IPS-20b (cell line): ENCODE measurements at regions not wholly inside any gene's neighbourhood (a gene's known extent, or its start where the extent isn't known, plus 50 kb on each side); places are given as distances from the start of the nearest gene placed in this dataset.

Experiments used
- H3K27ac ChIP-seq: one replicate; pipeline ENCODE4 v1.5.1; 2013; ENCODE audit warnings: low read length
- H3K27me3 ChIP-seq: 2 replicates; pipeline ENCODE4 v1.6.1; 2013; ENCODE audit warnings: mild to moderate bottlenecking, low read length, inconsistent platforms; ENCODE audit not compliant: insufficient read depth
- H3K36me3 ChIP-seq: 2 replicates; pipeline ENCODE4 v1.6.1; 2013; ENCODE audit warnings: low read depth, mild to moderate bottlenecking, inconsistent platforms, low read length, moderate library complexity; ENCODE audit not compliant: insufficient read depth
- H3K4me1 ChIP-seq: 2 replicates; pipeline ENCODE4 v1.6.1; 2013; ENCODE audit warnings: mild to moderate bottlenecking, control low read depth, inconsistent platforms, low read length, moderate library complexity; ENCODE audit not compliant: insufficient read depth
- H3K4me3 ChIP-seq: 2 replicates; pipeline ENCODE4 v1.5.1; 2013; ENCODE audit warnings: mild to moderate bottlenecking, low read length, inconsistent platforms
- H3K9ac ChIP-seq: 2 replicates; pipeline ENCODE4 v1.6.1; 2013; ENCODE audit warnings: low read depth, mild to moderate bottlenecking, inconsistent platforms, low read length, moderate library complexity
- H3K9me3 ChIP-seq: 2 replicates; pipeline ENCODE4 v1.6.1; 2013; ENCODE audit warnings: mild to moderate bottlenecking, low read depth, low read length, inconsistent platforms; ENCODE audit not compliant: insufficient read depth

- no peaks in the 10 kb centered on the region for H3K27me3 ChIP-seq
- no peaks in the 10 kb centered on the region for H3K9me3 ChIP-seq
- no peaks in the 10 kb centered on the region for H3K36me3 ChIP-seq
- no peak overlapping the region for H3K4me3 ChIP-seq
- H3K4me1 ChIP-seq, result no peaks in the 10 kb centered on the region
- H3K27ac ChIP-seq, result no peak overlapping the region
- no peak overlapping the region for H3K9ac ChIP-seq
Observed at GRCh38 chr5:112608975-112609374, 128.7 kb upstream of the APC start.

- H3K36me3 ChIP-seq, result no peaks in the 10 kb centered on the region
- H3K27me3 ChIP-seq, result no peaks in the 10 kb centered on the region
- no peak overlapping the region for H3K9ac ChIP-seq
- no peaks in the 10 kb centered on the region for H3K9me3 ChIP-seq
- no peak overlapping the region for H3K4me3 ChIP-seq
- no peak overlapping the region for H3K27ac ChIP-seq
- no peaks in the 10 kb centered on the region for H3K4me1 ChIP-seq
Observed at GRCh38 chr5:112612663-112613062, 125.0 kb upstream of the APC start.

GRCh38 chr5:112614285-112614684 is 123.4 kb upstream of the APC start:
- Histone ChIP-seq H3K36me3 (no peaks in the 10 kb centered on the region), H3K9me3 (no peaks in the 10 kb centered on the region), H3K4me3 (no peak overlapping the region), H3K9ac (no peak overlapping the region), H3K27me3 (no peaks in the 10 kb centered on the region), H3K4me1 (no peaks in the 10 kb centered on the region), H3K27ac (no peak overlapping the region)

GRCh38 chr5:112614986-112615385 is 122.7 kb upstream of the APC start:
- H3K9me3 ChIP-seq, result no peaks in the 10 kb centered on the region
- H3K36me3 ChIP-seq, result no peaks in the 10 kb centered on the region
- H3K4me3 ChIP-seq, result no peak overlapping the region
- H3K4me1 ChIP-seq, result no peaks in the 10 kb centered on the region
- no peak overlapping the region for H3K27ac ChIP-seq
- no peaks in the 10 kb centered on the region for H3K27me3 ChIP-seq
- H3K9ac ChIP-seq, result no peak overlapping the region

GRCh38 chr5:112616812-112617547 is 120.7 kb upstream of the APC start:
- Histone ChIP-seq H3K36me3 (no peaks in the 10 kb centered on the region), H3K4me3 (no peak overlapping the region), H3K27me3 (no peaks in the 10 kb centered on the region), H3K9me3 (no peaks in the 10 kb centered on the region), H3K27ac (no peak overlapping the region), H3K4me1 (no peaks in the 10 kb centered on the region), H3K9ac (no peak overlapping the region)

GRCh38 chr5:112625246-112625645 is 112.4 kb upstream of the APC start:
- H3K9ac ChIP-seq, result no peak overlapping the region
- no peaks in the 10 kb centered on the region for H3K36me3 ChIP-seq
- no peak overlapping the region for H3K27ac ChIP-seq
- no peaks in the 10 kb centered on the region for H3K9me3 ChIP-seq
- H3K4me3 ChIP-seq, result no peak overlapping the region
- no peaks in the 10 kb centered on the region for H3K27me3 ChIP-seq
- peaks cover 6% of the 10 kb centered on the region; the same call in 1 of the 2 replicates for H3K4me1 ChIP-seq

- H3K9me3 ChIP-seq, result no peaks in the 10 kb centered on the region
- H3K27me3 ChIP-seq, result no peaks in the 10 kb centered on the region
- no peak overlapping the region for H3K4me3 ChIP-seq
- no peak overlapping the region for H3K9ac ChIP-seq
- peaks cover 6% of the 10 kb centered on the region; the same call in 1 of the 2 replicates for H3K4me1 ChIP-seq
- no peaks in the 10 kb centered on the region for H3K36me3 ChIP-seq
- H3K27ac ChIP-seq, result no peak overlapping the region
Observed at GRCh38 chr5:112625689-112626438, 111.8 kb upstream of the APC start.

- peaks cover 6% of the 10 kb centered on the region; the same call in 1 of the 2 replicates for H3K4me1 ChIP-seq
- no peak overlapping the region for H3K27ac ChIP-seq
- H3K4me3 ChIP-seq, result no peak overlapping the region
- H3K9me3 ChIP-seq, result no peaks in the 10 kb centered on the region
- H3K36me3 ChIP-seq, result no peaks in the 10 kb centered on the region
- no peak overlapping the region for H3K9ac ChIP-seq
- no peaks in the 10 kb centered on the region for H3K27me3 ChIP-seq
Observed at GRCh38 chr5:112626715-112627114, 111.0 kb upstream of the APC start.

GRCh38 chr5:112628214-112628980 is 109.3 kb upstream of the APC start:
- Histone ChIP-seq H3K36me3 (no peaks in the 10 kb centered on the region), H3K27ac (no peak overlapping the region)

GRCh38 chr5:112630246-112631009 is 107.3 kb upstream of the APC start:
- Histone ChIP-seq H3K4me3 (no peak overlapping the region), H3K4me1 (peaks cover 6% of the 10 kb centered on the region; the same call in 1 of the 2 replicates), H3K9me3 (no peaks in the 10 kb centered on the region), H3K36me3 (no peaks in the 10 kb centered on the region), H3K27ac (no peak overlapping the region), H3K9ac (no peak overlapping the region), H3K27me3 (no peaks in the 10 kb centered on the region)

More at GRCh38 chr5:112628214-112628980, 109.3 kb upstream of the APC start:
- peaks cover 6% of the 10 kb centered on the region; the same call in 1 of the 2 replicates for H3K4me1 ChIP-seq
- no peaks in the 10 kb centered on the region for H3K27me3 ChIP-seq
- H3K4me3 ChIP-seq, result peak overlapping the region; percentile 36; the same call in 1 of the 2 replicates
- 0 out of 2 replicates have a peak overlapping the region, but pooled peaks have one; percentile 4 for H3K9ac ChIP-seq
- H3K9me3 ChIP-seq, result no peaks in the 10 kb centered on the region

GRCh38 chr5:112634166-112634565 is 103.5 kb upstream of the APC start:
- Histone ChIP-seq H3K27ac (no peak overlapping the region), H3K36me3 (no peaks in the 10 kb centered on the region), H3K27me3 (no peaks in the 10 kb centered on the region), H3K4me1 (no peaks in the 10 kb centered on the region), H3K9ac (no peak overlapping the region), H3K9me3 (no peaks in the 10 kb centered on the region), H3K4me3 (no peak overlapping the region)
